ENCODE measurements at regions not wholly inside any gene's neighbourhood (a gene's known extent, or its start where the extent isn't known, plus 50 kb on each side); places are given as distances from the start of the nearest gene placed in this dataset.
A peak's percentile ranks its signal among the peaks of the same experiment; 100 is the strongest.

DNA sequence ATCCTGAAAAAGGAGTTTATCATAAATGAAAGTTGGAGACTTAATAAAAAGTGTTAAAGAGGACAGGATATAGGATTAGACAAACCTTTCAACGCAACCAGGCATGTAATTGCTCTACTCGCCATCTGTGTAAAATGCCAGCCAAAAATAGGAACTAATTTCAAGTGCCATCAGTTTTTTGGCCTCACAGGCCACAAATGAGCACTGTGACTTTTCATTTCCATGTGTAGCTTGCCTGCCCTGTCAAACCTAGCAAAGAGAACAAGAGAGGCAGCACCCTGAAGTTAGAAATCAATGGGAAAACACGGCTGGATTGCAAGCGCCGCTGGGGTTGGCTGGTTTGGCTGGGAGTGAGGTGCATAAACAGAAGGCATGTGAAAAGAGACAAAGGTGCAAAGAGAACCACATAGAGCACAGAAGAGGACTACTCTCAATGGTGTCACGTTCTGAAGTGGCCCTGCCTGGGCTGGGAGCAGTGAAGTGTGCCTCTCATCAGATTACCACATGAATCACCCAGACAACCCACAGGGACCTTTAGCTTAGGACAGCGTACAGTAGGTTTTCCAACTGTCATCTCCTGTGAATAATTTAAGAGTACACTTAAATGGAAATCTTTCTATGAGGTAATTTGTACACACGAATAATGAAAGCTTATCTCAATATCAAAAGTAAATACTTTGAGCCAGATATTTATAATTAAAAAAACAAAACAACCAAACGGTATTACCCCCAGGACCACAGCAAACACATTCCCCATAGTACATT lies 78.0 kb upstream of the NHSL1 start (continued):
- TF ChIP-seq RELA (IDR thresholded peaks at IDR 0.05; ENCODE audit: borderline replicate concordance, partially characterized antibody), result no peak
- TF ChIP-seq WRNIP1 (IDR thresholded peaks at IDR 0.05; ENCODE audit: borderline replicate concordance, low read depth, low read length), result no peak
- no peak for TF ChIP-seq SMC3 (IDR thresholded peaks at IDR 0.05; ENCODE audit: borderline replicate concordance, low read length)
- TF ChIP-seq BCL11A (IDR thresholded peaks at IDR 0.05; ENCODE audit: low read depth, low read length), result no peak
- TF ChIP-seq DPF2 (IDR thresholded peaks at IDR 0.05), result peak; percentile 40; the same call in 1 of the 2 replicates
- TF ChIP-seq PAX5 (IDR thresholded peaks at IDR 0.05; ENCODE audit: borderline replicate concordance, low read depth, low read length), result no peak
- no peak for TF ChIP-seq STAT1 (conservative IDR thresholded peaks at IDR 0.05)
- peak; percentile 28; the same call in 1 of the 2 replicates for TF ChIP-seq ATF7 (IDR thresholded peaks at IDR 0.05; ENCODE audit: low read depth)
- no peak for TF ChIP-seq CBX3 (IDR thresholded peaks at IDR 0.05; ENCODE audit: borderline replicate concordance, low read depth)
- no peak for TF ChIP-seq RAD21 (IDR thresholded peaks at IDR 0.05; ENCODE audit: insufficient read depth, low read depth, low read length)
- no peak for TF ChIP-seq EGR1 (IDR thresholded peaks at IDR 0.05; ENCODE audit: borderline replicate concordance in 1 of 2, low read depth in 2 of 2, low read length in 2 of 2)
- no peak; a peak in 1 of 4 replicates for TF ChIP-seq IKZF2 (IDR thresholded peaks at IDR 0.05)
- no peak for TF ChIP-seq RUNX3 (IDR thresholded peaks at IDR 0.05; ENCODE audit: low read length)
- no peak for TF ChIP-seq KDM1A (IDR thresholded peaks at IDR 0.05; ENCODE audit: borderline replicate concordance)
- no peak for TF ChIP-seq CHD2 (IDR thresholded peaks at IDR 0.05; ENCODE audit: borderline replicate concordance, low read depth, low read length)
- peak; percentile 39; the same call in 1 of the 2 replicates for TF ChIP-seq MTA2 (IDR thresholded peaks at IDR 0.05; ENCODE audit: low read depth)
- TF ChIP-seq, protein P1, sequence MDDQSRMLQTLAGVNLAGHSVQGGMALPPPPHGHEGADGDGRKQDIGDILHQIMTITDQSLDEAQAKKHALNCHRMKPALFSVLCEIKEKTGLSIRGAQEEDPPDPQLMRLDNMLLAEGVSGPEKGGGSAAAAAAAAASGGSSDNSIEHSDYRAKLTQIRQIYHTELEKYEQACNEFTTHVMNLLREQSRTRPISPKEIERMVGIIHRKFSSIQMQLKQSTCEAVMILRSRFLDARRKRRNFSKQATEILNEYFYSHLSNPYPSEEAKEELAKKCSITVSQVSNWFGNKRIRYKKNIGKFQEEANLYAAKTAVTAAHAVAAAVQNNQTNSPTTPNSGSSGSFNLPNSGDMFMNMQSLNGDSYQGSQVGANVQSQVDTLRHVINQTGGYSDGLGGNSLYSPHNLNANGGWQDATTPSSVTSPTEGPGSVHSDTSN (IDR thresholded peaks at IDR 0.05; ENCODE audit: insufficient replicate concordance, low read depth, low read length), result no peak
- TF ChIP-seq GATAD2B (conservative IDR thresholded peaks at IDR 0.05; ENCODE audit: low read depth), result no peak
- no peak for TF ChIP-seq HDAC6 (IDR thresholded peaks at IDR 0.05; ENCODE audit: unreplicated experiment)
- TF ChIP-seq SUZ12 (IDR thresholded peaks at IDR 0.05; ENCODE audit: unreplicated experiment), result no peak
- no peak for TF ChIP-seq REST (IDR thresholded peaks at IDR 0.05; ENCODE audit: low read depth, low read length)
- TF ChIP-seq BMI1 (IDR thresholded peaks at IDR 0.05; ENCODE audit: borderline replicate concordance), result no peak
- TF ChIP-seq ZNF274 (IDR thresholded peaks at IDR 0.05; ENCODE audit: insufficient read depth, insufficient read length), result no peak
- TF ChIP-seq TAF1 (IDR thresholded peaks at IDR 0.05; ENCODE audit: borderline replicate concordance, low read depth, low read length), result no peak
- no peak for TF ChIP-seq STAT3 (IDR thresholded peaks at IDR 0.05; ENCODE audit: low read depth, low read length)
- no peak for TF ChIP-seq KAT2A (conservative IDR thresholded peaks at IDR 0.05; ENCODE audit: control insufficient read depth, low read depth, low read length)

All from GM12878 (cell line).